HCT116 (cell line): ENCODE measurements at regions not wholly inside any gene's neighbourhood (a gene's known extent, or its start where the extent isn't known, plus 50 kb on each side); places are given as distances from the start of the nearest gene placed in this dataset.

Experiments used
- ATAC-seq: fragments of 200-7000 bp; cut with Tn5 transposase; 2 replicates; pipeline ENCODE4 v1.9.1; 2020; ENCODE audit warnings: mild to moderate bottlenecking, moderate library complexity
- BruUV-seq: library from RNA; stranded (reverse); fragments of 400-500 nt; replicated peaks from 2 replicates; lab custom pipeline; 2021; lab: Mats Ljungman, UMichigan
- CTCF ChIA-PET: fragments of 300-600 bp; sonication (Branson Sonifier 250); formaldehyde crosslinking; loops from one replicate; lab custom pipeline; 2021; ENCODE audit warnings: antibody characterized with exemption; lab: Charles Lee
- POLR2A ChIA-PET: fragments of 300-600, 350-600 bp; sonication (Branson Sonifier 250); formaldehyde crosslinking; loops from one replicate; lab custom pipeline; 2021; ENCODE audit warnings: antibody characterized with exemption; lab: Charles Lee
- RAD21 ChIA-PET, 2 experiments: fragments of 300-600 bp; sonication (Branson Sonifier 250); formaldehyde crosslinking; loops; one replicate each; lab custom pipeline; 2023; ENCODE audit warnings: low total read pairs in 2 of 2; ENCODE audit not compliant: uncharacterized antibody in 2 of 2, unreplicated experiment in 2 of 2, low non-redundant PET in 1 of 2; lab: Charles Lee
- DNase-seq: peaks from one replicate; pipeline ENCODE4 v3.0.0-alpha.2; 2010; ENCODE audit warnings: low read depth, low spot score
- H2AFZ ChIP-seq: fragments of 200-600 bp; shearing (Covaris generic), sonication (generic); 2 replicates; pipeline ENCODE4 v1.6.1; 2017; ENCODE audit warnings: low read depth, mixed run types, mixed read lengths, antibody characterized with exemption, low read length; ENCODE audit not compliant: poor library complexity, severe bottlenecking
- H3K27ac ChIP-seq: 2 replicates; pipeline ENCODE4 v1.5.1; 2012; ENCODE audit warnings: low read depth, low read length
- H3K27me3 ChIP-seq: fragments of 200-600 bp; sonication (generic); 2 replicates; pipeline ENCODE4 v1.6.1; 2016; ENCODE audit warnings: mixed run types, low read length, mixed read lengths; ENCODE audit not compliant: insufficient read depth
- H3K36me3 ChIP-seq, 2 experiments: fragments of 200-500 bp in 1 of 2; fragments of 200-600 bp in 1 of 2; sonication (Bioruptor generic) in 1 of 2; sonication (generic) in 1 of 2; 2 replicates each; pipeline versions ENCODE4 v1.5.1 to v1.6.1; 2014 to 2016; ENCODE audit warnings: low read length in 2 of 2, inconsistent platforms in 1 of 2, mixed read lengths in 1 of 2, mixed run types in 1 of 2; ENCODE audit not compliant: insufficient read depth in 2 of 2, control insufficient read depth in 1 of 2
- H3K4me1 ChIP-seq, 2 experiments: fragments of 200-600 bp in 1 of 2; sonication (generic) in 1 of 2; 2 replicates each; pipeline versions ENCODE4 v1.5.1 to v1.6.1; 2012 to 2017; ENCODE audit warnings: low read length in 2 of 2, inconsistent platforms in 1 of 2, mild to moderate bottlenecking in 1 of 2, mixed read lengths in 1 of 2, mixed run types in 1 of 2, moderate library complexity in 1 of 2; ENCODE audit not compliant: insufficient read depth in 2 of 2, control insufficient read depth in 1 of 2
- H3K4me2 ChIP-seq: fragments of 200-600 bp; sonication (generic); 2 replicates; pipeline ENCODE4 v1.6.1; 2017; ENCODE audit warnings: mixed run types, low read length, mixed read lengths
- H3K4me3 ChIP-seq, 2 experiments: fragments of 200-600 bp in 1 of 2; sonication (generic) in 1 of 2; replicated peaks in 1 of 2; 2 replicates each; pipeline ENCODE4 v1.5.1; 2011 to 2016; ENCODE audit warnings: low read length in 2 of 2, control low read depth in 1 of 2, low read depth in 1 of 2, mild to moderate bottlenecking in 1 of 2, mixed read lengths in 1 of 2, mixed run types in 1 of 2
- H3K79me2 ChIP-seq: fragments of 200-600 bp; sonication (generic); 2 replicates; pipeline ENCODE4 v1.6.1; 2017; ENCODE audit warnings: mild to moderate bottlenecking, mixed run types, low read length, moderate library complexity, mixed read lengths; ENCODE audit not compliant: insufficient read depth
- H3K9ac ChIP-seq: fragments of 200-600 bp; sonication (generic); 2 replicates; pipeline ENCODE4 v1.6.1; 2016; ENCODE audit warnings: low read length, mixed read lengths
- H3K9me2 ChIP-seq: fragments of 200-600 bp; sonication (generic), shearing (Covaris generic); 2 replicates; pipeline ENCODE4 v1.6.1; 2017; ENCODE audit warnings: mixed run types, mild to moderate bottlenecking, moderate library complexity; ENCODE audit not compliant: insufficient read depth
- H3K9me3 ChIP-seq, 2 experiments: fragments of 200-500 bp in 1 of 2; fragments of 200-600 bp in 1 of 2; sonication (Bioruptor generic) in 1 of 2; sonication (generic) in 1 of 2; 2 replicates each; pipeline ENCODE4 v1.6.1; 2014 to 2017; ENCODE audit warnings: low read length in 2 of 2, mixed read lengths in 2 of 2, inconsistent platforms in 1 of 2, low read depth in 1 of 2, mild to moderate bottlenecking in 1 of 2, mixed run types in 1 of 2, moderate library complexity in 1 of 2; ENCODE audit not compliant: control insufficient read depth in 1 of 2, insufficient read depth in 1 of 2
- H4K20me1 ChIP-seq: fragments of 200-600 bp; sonication (generic), shearing (Covaris generic); 2 replicates; pipeline ENCODE4 v1.6.1; 2017; ENCODE audit warnings: mixed run types, mild to moderate bottlenecking, moderate library complexity; ENCODE audit not compliant: insufficient read depth
- CBX3 ChIP-seq: IDR thresholded peaks from 2 replicates; pipeline ENCODE4 v1.6.1; 2012; ENCODE audit warnings: low read depth
- EGR1 ChIP-seq: IDR thresholded peaks from 2 replicates; pipeline ENCODE4 v1.6.1; 2012; ENCODE audit warnings: low read depth
- ELF1 ChIP-seq: IDR thresholded peaks from 2 replicates; pipeline ENCODE4 v1.6.1; 2012; ENCODE audit warnings: low read depth, borderline replicate concordance
- EZH2 ChIP-seq: fragments of 200-600 bp; sonication (generic); IDR thresholded peaks from 2 replicates; pipeline ENCODE4 v1.6.1; 2017; ENCODE audit warnings: antibody characterized with exemption, mixed run types
- EZH2phosphoT487 ChIP-seq: fragments of 200-600 bp; IDR thresholded peaks from 2 replicates; pipeline ENCODE4 v1.6.1; 2018; ENCODE audit warnings: antibody characterized with exemption, borderline replicate concordance
- MAX ChIP-seq: IDR thresholded peaks from 2 replicates; pipeline ENCODE4 v1.6.1; 2012
- POLR2A ChIP-seq: IDR thresholded peaks from 2 replicates; pipeline ENCODE4 v1.7.0; 2011; ENCODE audit warnings: borderline replicate concordance; ENCODE audit not compliant: insufficient read depth, insufficient read length; ENCODE audit errors: extremely low read depth
- POLR2AphosphoS5 ChIP-seq: IDR thresholded peaks from 2 replicates; pipeline ENCODE4 v1.6.1; 2011; ENCODE audit warnings: mild to moderate bottlenecking, low read depth, low read length, moderate library complexity
- RAD21 ChIP-seq: IDR thresholded peaks from 2 replicates; pipeline ENCODE4 v1.6.1; 2012; ENCODE audit warnings: low read depth, mild to moderate bottlenecking
- REST ChIP-seq: IDR thresholded peaks from 2 replicates; pipeline ENCODE4 v1.6.1; 2012; ENCODE audit warnings: low read depth
- SIN3A ChIP-seq: IDR thresholded peaks from 2 replicates; pipeline ENCODE4 v1.6.1; 2012; ENCODE audit warnings: low read depth
- SP1 ChIP-seq: IDR thresholded peaks from 2 replicates; pipeline ENCODE4 v1.6.1; 2012; ENCODE audit warnings: low read depth
- ZBTB33 ChIP-seq: IDR thresholded peaks from 2 replicates; pipeline ENCODE4 v1.6.1; 2011; ENCODE audit warnings: mild to moderate bottlenecking, low read length, moderate library complexity; ENCODE audit not compliant: insufficient replicate concordance; ENCODE audit errors: extremely low read depth
- ZFX ChIP-seq: fragments of 450-650 bp; IDR thresholded peaks from 2 replicates; pipeline ENCODE4 v1.6.1; 2017
- intact Hi-C: fragments of 100-400 bp; cut with micrococcal nuclease; formaldehyde crosslinking; loops from 2 replicates; pipeline ENCODE4 v1.10.0; 2022

- Histone ChIP-seq H4K20me1 (no peaks in the 10 kb centered on the region), H3K9me2 (no peaks in the 10 kb centered on the region), H3K36me3 (no peaks in the 10 kb centered on the region), H3K79me2 (no peaks in the 10 kb centered on the region), H3K9ac (no peak overlapping the region), H3K4me1 (no peaks in the 10 kb centered on the region), H3K27me3 (no peaks in the 10 kb centered on the region), H3K27ac (no peak overlapping the region), H3K9me3 (no peaks in the 10 kb centered on the region), H2AFZ (no peak overlapping the region), H3K4me3 (no peak overlapping the region), H3K4me2 (no peak overlapping the region)
- no peak for DNase-seq
- ATAC-seq = no peak
- intact Hi-C loops = no loop called here
- no TSS peak for BruUV-seq
- ChIA-PET RAD21 (no interaction called here), POLR2A (no interaction called here), CTCF (no interaction called here)
- TF ChIP-seq SIN3A (no peak), POLR2A (no peak), EGR1 (no peak)
These were observed 396.9 kb upstream of the NXPH2 start for GRCh38 chr2:139177041-139177440.

GRCh38 chr2:139175510-139175909 lies 395.3 kb upstream of the NXPH2 start:
- TF ChIP-seq ELF1 = no peak
- TF ChIP-seq REST = no peak
- no peak for TF ChIP-seq RAD21
- TF ChIP-seq SP1 = no peak
- no peak for TF ChIP-seq POLR2AphosphoS5
- TF ChIP-seq ZBTB33 = no peak
- TF ChIP-seq EZH2 = no peak
- TF ChIP-seq EZH2phosphoT487 = no peak
- no peak for TF ChIP-seq ZFX
- no peak for TF ChIP-seq MAX
- TF ChIP-seq CBX3 = no peak
- no peak for TF ChIP-seq POLR2A
- TF ChIP-seq, all 23 proteins: peak for 0
- RAD21 ChIA-PET = no interaction called here
- H4K20me1 ChIP-seq = no peaks in the 10 kb centered on the region
- no peak overlapping the region for H2AFZ ChIP-seq
- intact Hi-C loops = no loop called here
- H3K9ac ChIP-seq = no peak overlapping the region
- no peaks in the 10 kb centered on the region for H3K79me2 ChIP-seq
- H3K9me3 ChIP-seq = no peaks in the 10 kb centered on the region
- no peak overlapping the region for H3K4me2 ChIP-seq
- no peak overlapping the region for H3K4me3 ChIP-seq
- DNase-seq = no peak
- POLR2A ChIA-PET = no interaction called here
- H3K27me3 ChIP-seq = no peaks in the 10 kb centered on the region
- no peaks in the 10 kb centered on the region for H3K9me2 ChIP-seq
- H3K36me3 ChIP-seq = no peaks in the 10 kb centered on the region
- no TSS peak for BruUV-seq
- no peak overlapping the region for H3K27ac ChIP-seq
- no peaks in the 10 kb centered on the region for H3K4me1 ChIP-seq
- no peak for ATAC-seq
- CTCF ChIA-PET = no interaction called here
